ENCODE measurements at regions not wholly inside any gene's neighbourhood (a gene's known extent, or its start where the extent isn't known, plus 50 kb on each side); places are given as distances from the start of the nearest gene placed in this dataset.

- DNase-seq (ENCODE audit: low read depth in 1 of 2, low spot score in 1 of 2), result no peak
Observed at GRCh38 chr2:53200072-53200471, 567.5 kb upstream of the CHAC2 start.

GRCh38 chr2:53188851-53189510 is 578.6 kb upstream of the CHAC2 start:
- no peak for ATAC-seq

More at GRCh38 chr2:53200072-53200471, 567.5 kb upstream of the CHAC2 start:
- Histone ChIP-seq H3K4me3 (no peak overlapping the region), H3K27ac (no peak overlapping the region), H3K4me2 (no peak overlapping the region), H3K9me3 (no peaks in the 10 kb centered on the region), H3K4me1 (0 out of 3 replicates have a peak, but pooled peaks cover 3% of the 10 kb centered on the region)
- POLR2A ChIA-PET, result no interaction called here
- 50% methylated on average over 3 of the region's 3 CpGs for WGBS (ENCODE audit: missing lambda C conversion rate)
- FAIRE-seq, result no peak
- ATAC-seq, result no peak
- TF ChIP-seq RARB (CRISPR knock-in tag; IDR thresholded peaks at IDR 0.05) (no peak), EHF (CRISPR knock-in tag; IDR thresholded peaks at IDR 0.05) (no peak), PBX3 (IDR thresholded peaks at IDR 0.05) (no peak), RAD21 (conservative IDR thresholded peaks at IDR 0.05 in 1 of 2, IDR thresholded peaks at IDR 0.05 in 1 of 2) (no peak), HOXB5 (CRISPR knock-in tag; IDR thresholded peaks at IDR 0.05) (no peak), ELK1 (IDR thresholded peaks at IDR 0.05; ENCODE audit: low read depth, low read length) (no peak), SMC3 (IDR thresholded peaks at IDR 0.05) (no peak), ZFP36 (IDR thresholded peaks at IDR 0.05; ENCODE audit: borderline replicate concordance, partially characterized antibody) (no peak), FOXS1 (CRISPR knock-in tag; IDR thresholded peaks at IDR 0.05) (no peak), GATA3 (IDR thresholded peaks at IDR 0.05; ENCODE audit: borderline replicate concordance) (no peak), CHD4 (IDR thresholded peaks at IDR 0.05; ENCODE audit: borderline replicate concordance) (no peak), SREBF2 (IDR thresholded peaks at IDR 0.05) (no peak), HMGXB4 (CRISPR knock-in tag; IDR thresholded peaks at IDR 0.05; ENCODE audit: borderline replicate concordance) (no peak)
- CTCF ChIA-PET, result interaction anchor here (1.9 kb wide), 1 partner anchor 389 kb away, joined by 4 read pairs; no protein-coding TSS in a partner anchor

GRCh38 chr2:53183581-53183980 is 584.0 kb upstream of the CHAC2 start:
- ATAC-seq (no peak), DNase-seq (ENCODE audit: low read depth in 1 of 2, low spot score in 1 of 2) (no peak), FAIRE-seq (no peak)
- no peak overlapping the region for H3K4me2 ChIP-seq
- ChIA-PET CTCF (no interaction called here), POLR2A (no interaction called here)
- H3K4me3 ChIP-seq, result no peak overlapping the region
- no peaks in the 10 kb centered on the region for H3K9me3 ChIP-seq
- H3K4me1 ChIP-seq, result no peaks in the 10 kb centered on the region
- no peak overlapping the region for H3K27ac ChIP-seq
- TF ChIP-seq HES2 (IDR thresholded peaks at IDR 0.05), result no peak
- no peak for TF ChIP-seq NR3C1 (IDR thresholded peaks at IDR 0.05)
- no peak for TF ChIP-seq RAD21 (conservative IDR thresholded peaks at IDR 0.05 in 1 of 2, IDR thresholded peaks at IDR 0.05 in 1 of 2)
- TF ChIP-seq MAX (IDR thresholded peaks at IDR 0.05), result no peak
- no peak for TF ChIP-seq ZC3H11A (IDR thresholded peaks at IDR 0.05)
- no peak for TF ChIP-seq SMC3 (IDR thresholded peaks at IDR 0.05)
- no peak for TF ChIP-seq EHF (CRISPR knock-in tag; IDR thresholded peaks at IDR 0.05)
- no peak for TF ChIP-seq RFX5 (IDR thresholded peaks at IDR 0.05)
- no peak for TF ChIP-seq CHD2 (IDR thresholded peaks at IDR 0.05; ENCODE audit: low read length, partially characterized antibody)
- TF ChIP-seq EHMT2 (IDR thresholded peaks at IDR 0.05; ENCODE audit: low read depth), result no peak
- no peak for TF ChIP-seq MYC (IDR thresholded peaks at IDR 0.05; ENCODE audit: borderline replicate concordance, low read length)
- TF ChIP-seq BHLHE40 (IDR thresholded peaks at IDR 0.05; ENCODE audit: low read depth, low read length), result no peak
- TF ChIP-seq ZSCAN20 (CRISPR knock-in tag; IDR thresholded peaks at IDR 0.05), result no peak
- TF ChIP-seq BCL3 (IDR thresholded peaks at IDR 0.05), result no peak

More at GRCh38 chr2:53188851-53189510, 578.6 kb upstream of the CHAC2 start:
- TF ChIP-seq MAFK (IDR thresholded peaks at IDR 0.05; ENCODE audit: partially characterized antibody) (no peak), RNF2 (IDR thresholded peaks at IDR 0.05; ENCODE audit: borderline replicate concordance, low read depth) (no peak), ZC3H11A (IDR thresholded peaks at IDR 0.05) (no peak), MAZ (IDR thresholded peaks at IDR 0.05; ENCODE audit: borderline replicate concordance, low read depth, low read length) (no peak), POLR2A (IDR thresholded peaks at IDR 0.05; ENCODE audit: low read length) (no peak), ESRRA (IDR thresholded peaks at IDR 0.05; ENCODE audit: borderline replicate concordance, low read length) (no peak), CBX8 (IDR thresholded peaks at IDR 0.05) (no peak), EHMT2 (IDR thresholded peaks at IDR 0.05; ENCODE audit: low read depth) (no peak), NPAS2 (CRISPR knock-in tag; IDR thresholded peaks at IDR 0.05; ENCODE audit: borderline replicate concordance) (no peak), BHLHE40 (IDR thresholded peaks at IDR 0.05; ENCODE audit: low read depth, low read length) (no peak), CHD2 (IDR thresholded peaks at IDR 0.05; ENCODE audit: low read length, partially characterized antibody) (no peak), HOXB13 (CRISPR knock-in tag; IDR thresholded peaks at IDR 0.05; ENCODE audit: low read depth) (no peak), HOXA7 (CRISPR knock-in tag; IDR thresholded peaks at IDR 0.05) (no peak)
- Histone ChIP-seq H3K4me2 (no peak overlapping the region), H3K4me3 (no peak overlapping the region), H3K27ac (no peak overlapping the region), H3K9me3 (no peaks in the 10 kb centered on the region), H3K4me1 (no peaks in the 10 kb centered on the region)
- POLR2A ChIA-PET, result no interaction called here
- DNase-seq (ENCODE audit: low read depth in 1 of 2, low spot score in 1 of 2), result no peak
- WGBS (ENCODE audit: missing lambda C conversion rate), result 34% methylated on average over 7 of the region's 7 CpGs
- CTCF ChIA-PET, result no interaction called here
- no peak for FAIRE-seq

All from A549 (cell line).